Thyroid gland (tissue), 4 donors: ENCODE measurements at regions not wholly inside any gene's neighbourhood (a gene's known extent, or its start where the extent isn't known, plus 50 kb on each side); places are given as distances from the start of the nearest gene placed in this dataset.

ENCODE experiments used
- DNase-seq, 2 donors: peaks; one replicate each; pipeline ENCODE4 v3.0.0-alpha.2; 2019
- H3K27ac ChIP-seq, 3 donors: fragments of 200-600 bp; sonication (generic); 1 replicate in 2 of 3; 2 replicates in 1 of 3; pipeline ENCODE4 v1.5.1; 2016 to 2019; ENCODE audit warnings: mild to moderate bottlenecking in 1 of 3, moderate library complexity in 1 of 3
- H3K27me3 ChIP-seq: fragments of 200-600 bp; sonication (generic); one replicate; pipeline ENCODE4 v1.5.1; 2019
- H3K36me3 ChIP-seq, 2 donors: fragments of 200-600 bp; sonication (generic); one replicate each; pipeline ENCODE4 v1.5.1; 2016 to 2019
- H3K4me1 ChIP-seq, 2 donors: fragments of 200-600 bp; sonication (generic); one replicate each; pipeline ENCODE4 v1.5.1; 2017 to 2019
- H3K4me3 ChIP-seq, 3 donors: fragments of 200-600 bp; sonication (generic); replicated peaks in 1 of 3; 1 replicate in 2 of 3; 2 replicates in 1 of 3; pipeline ENCODE4 v1.5.1; 2016; ENCODE audit warnings: mild to moderate bottlenecking in 1 of 3
- H3K9me3 ChIP-seq: fragments of 200-600 bp; sonication (generic); one replicate; pipeline ENCODE4 v1.5.1; 2017
- CTCF ChIP-seq, 6 experiments: fragments of 200-600 bp in 3 of 6; fragments of 450-650 bp in 3 of 6; sonication (generic) in 3 of 6; IDR thresholded peaks; one replicate each; pipeline ENCODE4 v1.5.1; 2016 to 2019; ENCODE audit warnings: antibody characterized with exemption in 6 of 6, mild to moderate bottlenecking in 2 of 6, inconsistent platforms in 1 of 6, moderate library complexity in 1 of 6
- POLR2A ChIP-seq, 2 donors: fragments of 450-650 bp; IDR thresholded peaks; one replicate each; pipeline ENCODE4 v1.6.1; 2017; ENCODE audit warnings: antibody characterized with exemption in 2 of 2, mild to moderate bottlenecking in 2 of 2, moderate library complexity in 1 of 2
- WGBS, 2 donors: methylation state at CpG; one replicate each; pipeline ENCODE4 v1.1.5; 2017; 5-methylcytosine and 5-hydroxymethylcytosine counted together
- intact Hi-C: fragments of 100-400 bp; cut with DNase I; formaldehyde crosslinking; loops from one replicate; pipeline ENCODE4 v1.15.1; 2023

DNA sequence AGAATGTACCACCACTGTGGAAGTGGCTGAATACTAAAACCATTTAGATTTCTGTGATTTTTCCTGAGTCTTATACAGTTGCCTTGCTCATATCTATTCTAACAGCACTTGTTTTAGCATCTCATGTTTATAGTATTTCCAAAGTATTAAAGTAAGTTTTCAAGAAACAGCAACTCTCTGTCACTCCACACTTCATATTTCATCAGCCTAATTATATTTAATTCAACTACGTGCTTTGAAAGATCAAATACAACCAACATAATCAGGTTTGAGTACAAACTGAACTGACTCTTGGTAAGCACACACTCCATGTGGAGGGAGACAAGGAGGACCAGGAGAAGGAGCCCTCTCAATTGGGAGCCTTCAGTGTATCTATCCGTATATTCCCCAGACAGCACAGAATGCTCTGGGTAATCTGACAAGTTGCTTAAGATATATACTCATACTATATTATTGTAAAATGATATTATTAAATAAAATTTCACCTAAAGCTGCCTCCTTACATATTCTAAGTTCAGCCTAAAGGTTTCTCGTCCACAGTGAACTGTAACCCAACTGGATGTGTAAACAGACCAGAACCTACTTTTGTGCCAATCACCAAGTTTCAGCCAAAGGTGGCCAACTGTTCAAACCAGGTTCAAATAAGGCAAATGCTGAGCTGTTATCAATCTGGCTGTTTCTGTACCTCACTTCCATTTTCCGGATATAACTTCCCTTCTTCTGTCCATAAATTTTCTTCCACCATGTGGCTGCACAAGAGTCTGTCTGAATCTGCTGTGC, 105.0 kb upstream of the RASSF8 start:
- Histone ChIP-seq H3K4me1 (no peaks in the 10 kb centered on the region), H3K27me3 (no peaks in the 10 kb centered on the region), H3K9me3 (no peaks in the 10 kb centered on the region), H3K36me3 (no peaks in the 10 kb centered on the region), H3K27ac (no peak overlapping the region), H3K4me3 (no peak overlapping the region)
- intact Hi-C loops = no loop called here
- TF ChIP-seq CTCF (IDR thresholded peaks at IDR 0.05) (no peak), POLR2A (IDR thresholded peaks at IDR 0.05) (no peak)
- WGBS, 2 donors = 79 to 93% methylated on average over 4 of the region's 4 CpGs
- no peak for DNase-seq

DNA sequence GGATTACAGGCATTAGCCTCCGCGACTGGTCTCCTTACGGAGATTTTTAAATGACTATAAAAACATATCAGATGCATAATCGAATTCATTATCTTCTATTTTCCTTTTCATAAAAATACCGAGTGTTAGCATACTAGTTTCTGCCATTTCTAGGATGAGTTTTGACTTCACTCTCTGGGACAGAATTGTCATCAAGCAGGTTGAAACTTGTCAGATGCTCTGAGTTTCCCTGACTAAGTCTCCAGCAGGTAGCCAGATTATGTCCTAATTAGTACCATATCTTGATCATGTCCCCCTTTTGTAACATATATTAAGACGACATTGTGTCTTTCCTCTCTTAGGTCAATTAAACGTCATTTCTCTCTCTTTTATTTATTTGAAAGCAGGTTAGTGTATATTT, 103.5 kb upstream of the RASSF8 start:
- no peak overlapping the region for H3K4me3 ChIP-seq
- no peak overlapping the region for H3K27ac ChIP-seq
- TF ChIP-seq POLR2A (IDR thresholded peaks at IDR 0.05) = no peak
- no peak for TF ChIP-seq CTCF (IDR thresholded peaks at IDR 0.05)
- intact Hi-C loops = no loop called here
- no peaks in the 10 kb centered on the region for H3K36me3 ChIP-seq
- WGBS, 2 donors = 95 to 98% methylated on average over 7 of the region's 7 CpGs
- DNase-seq = no peak
- H3K9me3 ChIP-seq = no peaks in the 10 kb centered on the region
- H3K27me3 ChIP-seq = no peaks in the 10 kb centered on the region
- no peaks in the 10 kb centered on the region for H3K4me1 ChIP-seq

DNA sequence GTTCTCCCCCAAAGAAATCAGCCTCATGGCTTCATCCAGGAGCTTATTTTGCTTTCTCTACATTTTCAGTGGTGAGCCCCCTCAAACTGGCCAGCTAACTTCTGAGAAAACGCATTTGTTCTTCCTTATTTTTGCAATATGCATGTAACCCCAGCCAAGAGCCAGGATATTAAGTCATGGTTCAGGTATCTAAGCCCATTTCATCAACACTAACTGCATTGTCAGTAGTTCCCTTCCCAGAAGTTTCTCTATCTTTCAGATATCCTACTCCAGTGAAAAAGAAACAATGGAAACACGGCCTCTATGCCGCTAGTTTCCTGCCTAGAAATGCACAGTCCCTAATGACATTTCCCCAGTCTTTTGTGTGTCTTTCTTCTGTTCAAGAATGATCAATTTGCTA, 102.8 kb upstream of the RASSF8 start:
- intact Hi-C loops = no loop called here
- no peaks in the 10 kb centered on the region for H3K9me3 ChIP-seq
- H3K4me3 ChIP-seq = no peak overlapping the region
- WGBS, 2 donors = 72 to 84% methylated on average over 3 of the region's 3 CpGs
- TF ChIP-seq CTCF (IDR thresholded peaks at IDR 0.05) (no peak), POLR2A (IDR thresholded peaks at IDR 0.05) (no peak)
- H3K4me1 ChIP-seq = no peaks in the 10 kb centered on the region
- no peaks in the 10 kb centered on the region for H3K27me3 ChIP-seq
- DNase-seq = no peak
- no peaks in the 10 kb centered on the region for H3K36me3 ChIP-seq
- H3K27ac ChIP-seq = no peak overlapping the region

- TF ChIP-seq CTCF (IDR thresholded peaks at IDR 0.05) (no peak), POLR2A (IDR thresholded peaks at IDR 0.05) (no peak)
- H3K4me1 ChIP-seq = no peaks in the 10 kb centered on the region
- WGBS, 2 donors = 85 to 86% methylated on average over 7 of the region's 7 CpGs
- H3K27ac ChIP-seq = no peak overlapping the region
- H3K4me3 ChIP-seq = no peak overlapping the region
- no peaks in the 10 kb centered on the region for H3K36me3 ChIP-seq
- intact Hi-C loops = no loop called here
- no peak for DNase-seq
- H3K27me3 ChIP-seq = no peaks in the 10 kb centered on the region
- no peaks in the 10 kb centered on the region for H3K9me3 ChIP-seq
These were observed 98.5 kb upstream of the RASSF8 start for GRCh38 chr12:25859976-25860375.

DNA sequence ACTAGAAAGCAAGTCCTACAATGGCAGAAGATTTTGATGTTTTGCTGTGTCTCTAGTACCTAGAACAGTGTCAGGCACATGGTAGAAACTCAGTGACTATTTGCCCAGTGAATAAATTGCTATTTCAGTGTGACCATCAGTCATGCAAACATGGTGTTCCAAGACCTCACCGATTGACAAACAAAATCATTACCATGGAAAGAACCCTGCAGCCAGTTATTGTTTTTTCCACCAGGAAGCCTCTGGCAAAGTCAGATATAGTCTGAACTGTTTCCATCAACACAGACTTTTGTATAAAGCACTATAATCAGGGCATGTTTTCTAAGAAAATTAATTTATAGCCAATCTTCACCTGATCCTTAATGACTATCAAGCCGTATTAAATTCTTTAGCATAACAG, 97.3 kb upstream of the RASSF8 start:
- intact Hi-C loops = no loop called here
- Histone ChIP-seq H3K9me3 (no peaks in the 10 kb centered on the region), H3K27ac (no peak overlapping the region), H3K27me3 (no peaks in the 10 kb centered on the region), H3K36me3 (no peaks in the 10 kb centered on the region), H3K4me1 (no peaks in the 10 kb centered on the region), H3K4me3 (no peak overlapping the region)
- 75 to 86% methylated on average over 2 of the region's 2 CpGs for WGBS, 2 donors
- TF ChIP-seq CTCF (IDR thresholded peaks at IDR 0.05) (no peak), POLR2A (IDR thresholded peaks at IDR 0.05) (no peak)
- no peak for DNase-seq
